HepG2 (cell line): ENCODE measurements at regions not wholly inside any gene's neighbourhood (a gene's known extent, or its start where the extent isn't known, plus 50 kb on each side); places are given as distances from the start of the nearest gene placed in this dataset.

Experiments
- FIP1L1 ChIP-seq: fragments of 200-400 bp; formaldehyde crosslinking; IDR thresholded peaks from 2 replicates; pipeline ENCODE4 v1.6.1; 2018; ENCODE audit warnings: low read depth, mild to moderate bottlenecking, low read length, moderate library complexity, borderline replicate concordance; ENCODE audit not compliant: insufficient read depth
- FOXP1 ChIP-seq, 2 experiments: fragments of 450-650 bp in 1 of 2; IDR thresholded peaks; 2 replicates each; pipeline ENCODE4 v1.6.1; 2017 to 2018; ENCODE audit warnings: antibody characterized with exemption in 1 of 2
- NR2F6 ChIP-seq, 2 experiments: IDR thresholded peaks; 2 replicates each; pipeline ENCODE4 v1.6.1; 2016; ENCODE audit warnings: antibody characterized with exemption in 1 of 2, mild to moderate bottlenecking in 1 of 2
- WIZ ChIP-seq: sonication (generic); formaldehyde crosslinking; IDR thresholded peaks from 2 replicates; pipeline ENCODE4 v1.5.1; 2020; ENCODE audit warnings: mild to moderate bottlenecking, missing genetic modification reagents
- ZFP1 ChIP-seq: IDR thresholded peaks from 2 replicates; pipeline ENCODE4 v1.6.1; 2016
- ZNF232 ChIP-seq: sonication (generic); formaldehyde crosslinking; IDR thresholded peaks from 2 replicates; pipeline ENCODE4 v1.4.0; 2020; ENCODE audit warnings: missing genetic modification reagents, borderline replicate concordance
- ZNF282 ChIP-seq: fragments of 450-650 bp; IDR thresholded peaks from 2 replicates; pipeline ENCODE4 v1.6.1; 2018; ENCODE audit not compliant: partially characterized antibody
- ZNF30 ChIP-seq: sonication (generic); formaldehyde crosslinking; IDR thresholded peaks from 2 replicates; pipeline ENCODE4 v1.5.0; 2020; ENCODE audit warnings: mild to moderate bottlenecking, missing genetic modification reagents
- ZNF501 ChIP-seq: sonication (generic); formaldehyde crosslinking; IDR thresholded peaks from 2 replicates; pipeline ENCODE4 v1.5.1; 2020; ENCODE audit warnings: mild to moderate bottlenecking, moderate library complexity, missing genetic modification reagents
- ZNF616 ChIP-seq: sonication (generic); formaldehyde crosslinking; IDR thresholded peaks from 2 replicates; pipeline ENCODE4 v1.5.0; 2020; ENCODE audit warnings: low read depth, mild to moderate bottlenecking, missing genetic modification reagents
- ZNF878 ChIP-seq: sonication (generic); formaldehyde crosslinking; IDR thresholded peaks from 2 replicates; pipeline ENCODE4 v1.8.1; 2023; ENCODE audit warnings: mild to moderate bottlenecking, missing genetic modification reagents, moderate library complexity
- ZSCAN29 ChIP-seq: sonication (generic); formaldehyde crosslinking; conservative IDR thresholded peaks from 2 replicates; pipeline ENCODE4 v1.4.0; 2020; ENCODE audit warnings: mild to moderate bottlenecking, missing genetic modification reagents
- TF ChIP-seq, protein P1 (sequence below): IDR thresholded peaks from 2 replicates; pipeline ENCODE4 v1.6.1; 2012; ENCODE audit warnings: low read length, improper control_type of control experiment
- TF ChIP-seq, protein P2 (sequence below): sonication (generic); formaldehyde crosslinking; IDR thresholded peaks from 2 replicates; pipeline ENCODE4 v1.8.1; 2023; ENCODE audit warnings: mild to moderate bottlenecking, missing genetic modification reagents
- TF ChIP-seq, protein P3 (sequence below), 2 experiments: fragments of 450-650 bp in 1 of 2; sonication (generic) in 1 of 2; formaldehyde crosslinking; IDR thresholded peaks; 2 replicates each; pipeline versions ENCODE4 v1.5.0 to v1.8.0; 2020 to 2022; ENCODE audit warnings: mild to moderate bottlenecking in 1 of 2, missing genetic modification reagents in 1 of 2
- TF ChIP-seq, protein P4 (sequence below): sonication (generic); formaldehyde crosslinking; IDR thresholded peaks from 2 replicates; pipeline ENCODE4 v1.5.0; 2020; ENCODE audit warnings: mild to moderate bottlenecking, low read depth, missing genetic modification reagents, borderline replicate concordance
- TF ChIP-seq, protein P5 (sequence below): sonication (generic); formaldehyde crosslinking; IDR thresholded peaks from 2 replicates; pipeline ENCODE4 v1.4.0; 2020; ENCODE audit warnings: missing genetic modification reagents

DNA sequence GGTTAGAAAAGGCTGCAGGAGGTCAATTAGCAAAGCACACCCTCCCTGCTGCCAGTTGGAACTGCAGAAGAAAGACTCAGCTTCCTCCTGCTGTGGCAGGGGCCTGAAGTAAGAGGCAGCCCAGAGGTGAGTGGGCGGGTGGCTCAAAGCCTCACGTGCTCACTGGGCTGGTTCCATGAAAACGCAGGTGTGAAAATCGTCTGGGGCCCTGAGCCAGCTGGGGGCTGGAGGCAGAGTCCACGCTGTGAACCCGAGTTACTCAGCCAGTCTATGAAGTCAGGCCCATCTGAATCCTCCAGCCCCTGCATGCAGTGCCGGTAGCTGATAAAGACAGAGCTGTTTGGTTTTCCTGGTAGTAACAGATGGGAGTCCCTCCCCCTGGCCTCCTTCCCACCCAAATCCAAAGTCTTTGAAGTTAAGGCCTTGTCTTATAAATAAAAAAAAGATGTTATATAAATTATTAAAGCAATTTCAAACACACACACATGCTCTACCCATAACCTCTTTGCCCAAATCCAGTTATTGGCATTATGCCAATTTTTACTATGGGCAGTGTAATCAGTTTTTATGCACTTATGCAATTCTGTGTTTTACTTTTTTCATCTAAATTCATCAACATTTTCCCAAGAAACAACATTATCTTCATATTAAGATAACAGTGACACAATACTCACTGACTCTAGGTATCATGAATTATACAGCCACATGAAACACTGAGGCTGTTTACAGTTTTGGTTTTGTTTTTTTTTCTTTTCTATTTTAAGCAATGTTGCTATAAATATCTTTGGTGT lies 57.9 kb upstream of the PNMA1 start (continued):
- TF ChIP-seq, protein P1, sequence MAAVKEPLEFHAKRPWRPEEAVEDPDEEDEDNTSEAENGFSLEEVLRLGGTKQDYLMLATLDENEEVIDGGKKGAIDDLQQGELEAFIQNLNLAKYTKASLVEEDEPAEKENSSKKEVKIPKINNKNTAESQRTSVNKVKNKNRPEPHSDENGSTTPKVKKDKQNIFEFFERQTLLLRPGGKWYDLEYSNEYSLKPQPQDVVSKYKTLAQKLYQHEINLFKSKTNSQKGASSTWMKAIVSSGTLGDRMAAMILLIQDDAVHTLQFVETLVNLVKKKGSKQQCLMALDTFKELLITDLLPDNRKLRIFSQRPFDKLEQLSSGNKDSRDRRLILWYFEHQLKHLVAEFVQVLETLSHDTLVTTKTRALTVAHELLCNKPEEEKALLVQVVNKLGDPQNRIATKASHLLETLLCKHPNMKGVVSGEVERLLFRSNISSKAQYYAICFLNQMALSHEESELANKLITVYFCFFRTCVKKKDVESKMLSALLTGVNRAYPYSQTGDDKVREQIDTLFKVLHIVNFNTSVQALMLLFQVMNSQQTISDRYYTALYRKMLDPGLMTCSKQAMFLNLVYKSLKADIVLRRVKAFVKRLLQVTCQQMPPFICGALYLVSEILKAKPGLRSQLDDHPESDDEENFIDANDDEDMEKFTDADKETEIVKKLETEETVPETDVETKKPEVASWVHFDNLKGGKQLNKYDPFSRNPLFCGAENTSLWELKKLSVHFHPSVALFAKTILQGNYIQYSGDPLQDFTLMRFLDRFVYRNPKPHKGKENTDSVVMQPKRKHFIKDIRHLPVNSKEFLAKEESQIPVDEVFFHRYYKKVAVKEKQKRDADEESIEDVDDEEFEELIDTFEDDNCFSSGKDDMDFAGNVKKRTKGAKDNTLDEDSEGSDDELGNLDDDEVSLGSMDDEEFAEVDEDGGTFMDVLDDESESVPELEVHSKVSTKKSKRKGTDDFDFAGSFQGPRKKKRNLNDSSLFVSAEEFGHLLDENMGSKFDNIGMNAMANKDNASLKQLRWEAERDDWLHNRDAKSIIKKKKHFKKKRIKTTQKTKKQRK: no peak
- TF ChIP-seq FIP1L1 (no peak), ZSCAN29 (CRISPR knock-in tag) (peak; percentile 89), FOXP1 (IDR thresholded peaks at IDR 0.05) (no peak), FOXP1 (CRISPR knock-in tag; IDR thresholded peaks at IDR 0.05) (peak; percentile 76; the same call in 1 of the 2 replicates), ZNF878 (0 out of 2 replicates have a peak, but pooled peaks have one; percentile 49), NR2F6 (IDR thresholded peaks at IDR 0.05) (peak; percentile 74), NR2F6 (CRISPR knock-in tag; IDR thresholded peaks at IDR 0.05) (peak; percentile 89), ZNF616 (no peak), ZNF501 (CRISPR knock-in tag) (peak; percentile 79; the same call in 1 of the 2 replicates), WIZ (CRISPR knock-in tag) (peak; percentile 72; the same call in 1 of the 2 replicates), ZNF30 (no peak), ZNF282 (no peak), ZFP1 (peak; percentile 88), ZNF232 (CRISPR knock-in tag) (peak; percentile 82; the same call in 1 of the 2 replicates)
- TF ChIP-seq, protein P2, sequence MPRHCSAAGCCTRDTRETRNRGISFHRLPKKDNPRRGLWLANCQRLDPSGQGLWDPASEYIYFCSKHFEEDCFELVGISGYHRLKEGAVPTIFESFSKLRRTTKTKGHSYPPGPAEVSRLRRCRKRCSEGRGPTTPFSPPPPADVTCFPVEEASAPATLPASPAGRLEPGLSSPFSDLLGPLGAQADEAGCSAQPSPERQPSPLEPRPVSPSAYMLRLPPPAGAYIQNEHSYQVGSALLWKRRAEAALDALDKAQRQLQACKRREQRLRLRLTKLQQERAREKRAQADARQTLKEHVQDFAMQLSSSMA: no peak
- TF ChIP-seq, protein P3, sequence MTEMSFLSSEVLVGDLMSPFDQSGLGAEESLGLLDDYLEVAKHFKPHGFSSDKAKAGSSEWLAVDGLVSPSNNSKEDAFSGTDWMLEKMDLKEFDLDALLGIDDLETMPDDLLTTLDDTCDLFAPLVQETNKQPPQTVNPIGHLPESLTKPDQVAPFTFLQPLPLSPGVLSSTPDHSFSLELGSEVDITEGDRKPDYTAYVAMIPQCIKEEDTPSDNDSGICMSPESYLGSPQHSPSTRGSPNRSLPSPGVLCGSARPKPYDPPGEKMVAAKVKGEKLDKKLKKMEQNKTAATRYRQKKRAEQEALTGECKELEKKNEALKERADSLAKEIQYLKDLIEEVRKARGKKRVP (CRISPR knock-in tag; IDR thresholded peaks at IDR 0.05): peak in 1 of 2 experiments; percentile 74; a peak in 2 of 4 replicates
- TF ChIP-seq, protein P4, sequence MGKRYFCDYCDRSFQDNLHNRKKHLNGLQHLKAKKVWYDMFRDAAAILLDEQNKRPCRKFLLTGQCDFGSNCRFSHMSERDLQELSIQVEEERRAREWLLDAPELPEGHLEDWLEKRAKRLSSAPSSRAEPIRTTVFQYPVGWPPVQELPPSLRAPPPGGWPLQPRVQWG (CRISPR knock-in tag): no peak
- TF ChIP-seq, protein P5, sequence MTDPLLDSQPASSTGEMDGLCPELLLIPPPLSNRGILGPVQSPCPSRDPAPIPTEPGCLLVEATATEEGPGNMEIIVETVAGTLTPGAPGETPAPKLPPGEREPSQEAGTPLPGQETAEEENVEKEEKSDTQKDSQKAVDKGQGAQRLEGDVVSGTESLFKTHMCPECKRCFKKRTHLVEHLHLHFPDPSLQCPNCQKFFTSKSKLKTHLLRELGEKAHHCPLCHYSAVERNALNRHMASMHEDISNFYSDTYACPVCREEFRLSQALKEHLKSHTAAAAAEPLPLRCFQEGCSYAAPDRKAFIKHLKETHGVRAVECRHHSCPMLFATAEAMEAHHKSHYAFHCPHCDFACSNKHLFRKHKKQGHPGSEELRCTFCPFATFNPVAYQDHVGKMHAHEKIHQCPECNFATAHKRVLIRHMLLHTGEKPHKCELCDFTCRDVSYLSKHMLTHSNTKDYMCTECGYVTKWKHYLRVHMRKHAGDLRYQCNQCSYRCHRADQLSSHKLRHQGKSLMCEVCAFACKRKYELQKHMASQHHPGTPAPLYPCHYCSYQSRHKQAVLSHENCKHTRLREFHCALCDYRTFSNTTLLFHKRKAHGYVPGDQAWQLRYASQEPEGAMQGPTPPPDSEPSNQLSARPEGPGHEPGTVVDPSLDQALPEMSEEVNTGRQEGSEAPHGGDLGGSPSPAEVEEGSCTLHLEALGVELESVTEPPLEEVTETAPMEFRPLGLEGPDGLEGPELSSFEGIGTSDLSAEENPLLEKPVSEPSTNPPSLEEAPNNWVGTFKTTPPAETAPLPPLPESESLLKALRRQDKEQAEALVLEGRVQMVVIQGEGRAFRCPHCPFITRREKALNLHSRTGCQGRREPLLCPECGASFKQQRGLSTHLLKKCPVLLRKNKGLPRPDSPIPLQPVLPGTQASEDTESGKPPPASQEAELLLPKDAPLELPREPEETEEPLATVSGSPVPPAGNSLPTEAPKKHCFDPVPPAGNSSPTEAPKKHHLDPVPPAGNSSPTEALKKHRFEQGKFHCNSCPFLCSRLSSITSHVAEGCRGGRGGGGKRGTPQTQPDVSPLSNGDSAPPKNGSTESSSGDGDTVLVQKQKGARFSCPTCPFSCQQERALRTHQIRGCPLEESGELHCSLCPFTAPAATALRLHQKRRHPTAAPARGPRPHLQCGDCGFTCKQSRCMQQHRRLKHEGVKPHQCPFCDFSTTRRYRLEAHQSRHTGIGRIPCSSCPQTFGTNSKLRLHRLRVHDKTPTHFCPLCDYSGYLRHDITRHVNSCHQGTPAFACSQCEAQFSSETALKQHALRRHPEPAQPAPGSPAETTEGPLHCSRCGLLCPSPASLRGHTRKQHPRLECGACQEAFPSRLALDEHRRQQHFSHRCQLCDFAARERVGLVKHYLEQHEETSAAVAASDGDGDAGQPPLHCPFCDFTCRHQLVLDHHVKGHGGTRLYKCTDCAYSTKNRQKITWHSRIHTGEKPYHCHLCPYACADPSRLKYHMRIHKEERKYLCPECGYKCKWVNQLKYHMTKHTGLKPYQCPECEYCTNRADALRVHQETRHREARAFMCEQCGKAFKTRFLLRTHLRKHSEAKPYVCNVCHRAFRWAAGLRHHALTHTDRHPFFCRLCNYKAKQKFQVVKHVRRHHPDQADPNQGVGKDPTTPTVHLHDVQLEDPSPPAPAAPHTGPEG (CRISPR knock-in tag): peak; percentile 92
